Ishikawa (cell line): ENCODE measurements at regions not wholly inside any gene's neighbourhood (a gene's known extent, or its start where the extent isn't known, plus 50 kb on each side); places are given as distances from the start of the nearest gene placed in this dataset.

Source experiments
- CEBPB ChIP-seq: IDR thresholded peaks from 2 replicates; pipeline ENCODE4 v1.6.1; 2012
- CREB1 ChIP-seq: IDR thresholded peaks from 2 replicates; pipeline ENCODE4 v1.6.1; 2012; ENCODE audit warnings: low read depth
- EGR1 ChIP-seq: IDR thresholded peaks from 2 replicates; pipeline ENCODE4 v1.6.1; 2012
- EP300 ChIP-seq: IDR thresholded peaks from 2 replicates; pipeline ENCODE4 v1.6.1; 2012; ENCODE audit warnings: borderline replicate concordance
- FOXM1 ChIP-seq: IDR thresholded peaks from 2 replicates; pipeline ENCODE4 v1.6.1; 2012; ENCODE audit warnings: low read depth, borderline replicate concordance
- NFIC ChIP-seq: IDR thresholded peaks from 2 replicates; pipeline ENCODE4 v1.6.1; 2012
- RAD21 ChIP-seq: IDR thresholded peaks from 2 replicates; pipeline ENCODE4 v1.6.1; 2012; ENCODE audit warnings: low read depth
- TAF1 ChIP-seq: IDR thresholded peaks from 2 replicates; pipeline ENCODE4 v1.6.1; 2012; ENCODE audit warnings: low read depth, mild to moderate bottlenecking
- TCF12 ChIP-seq: IDR thresholded peaks from 2 replicates; pipeline ENCODE4 v1.6.1; 2012; ENCODE audit warnings: low read depth
- TEAD4 ChIP-seq: IDR thresholded peaks from 2 replicates; pipeline ENCODE4 v1.6.1; 2012
- YY1 ChIP-seq: IDR thresholded peaks from 2 replicates; pipeline ENCODE4 v1.6.1; 2012; ENCODE audit warnings: low read depth
- ZBTB7A ChIP-seq: IDR thresholded peaks from 2 replicates; pipeline ENCODE4 v1.6.1; 2012; ENCODE audit warnings: low read depth
- TF ChIP-seq, protein P1 (sequence below): IDR thresholded peaks from 2 replicates; pipeline ENCODE4 v1.6.1; 2012
- TF ChIP-seq, protein P2 (sequence below): IDR thresholded peaks from 2 replicates; pipeline ENCODE4 v1.6.1; 2012
- TF ChIP-seq, protein P3 (sequence below): IDR thresholded peaks from 2 replicates; pipeline ENCODE4 v1.6.1; 2012; ENCODE audit warnings: low read depth, mild to moderate bottlenecking

DNA sequence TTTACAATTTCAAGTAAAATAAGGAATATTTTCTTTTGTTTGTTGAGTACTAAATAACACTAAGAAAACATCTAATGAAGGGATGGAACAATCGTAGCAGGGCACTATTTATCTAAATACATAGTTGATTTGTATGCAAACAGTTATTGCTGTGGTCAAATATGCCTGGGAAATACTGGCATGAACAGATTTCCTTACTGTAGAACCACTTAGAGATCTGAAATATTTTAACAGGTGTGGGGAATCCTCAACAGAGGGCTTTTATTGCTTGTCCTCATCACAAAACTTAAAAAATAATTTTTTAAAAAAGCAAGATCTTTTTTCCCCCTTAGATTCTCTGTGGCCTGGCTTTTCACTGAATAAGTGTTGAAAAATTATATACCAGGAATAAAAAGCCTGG is 233.0 kb upstream of the FAM83B start:
- TF ChIP-seq YY1 (no peak), NFIC (no peak), EP300 (no peak), TCF12 (no peak), CEBPB (no peak), ZBTB7A (no peak)
- TF ChIP-seq, protein P1, sequence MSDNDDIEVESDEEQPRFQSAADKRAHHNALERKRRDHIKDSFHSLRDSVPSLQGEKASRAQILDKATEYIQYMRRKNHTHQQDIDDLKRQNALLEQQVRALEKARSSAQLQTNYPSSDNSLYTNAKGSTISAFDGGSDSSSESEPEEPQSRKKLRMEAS = no peak
- TF ChIP-seq, protein P2, sequence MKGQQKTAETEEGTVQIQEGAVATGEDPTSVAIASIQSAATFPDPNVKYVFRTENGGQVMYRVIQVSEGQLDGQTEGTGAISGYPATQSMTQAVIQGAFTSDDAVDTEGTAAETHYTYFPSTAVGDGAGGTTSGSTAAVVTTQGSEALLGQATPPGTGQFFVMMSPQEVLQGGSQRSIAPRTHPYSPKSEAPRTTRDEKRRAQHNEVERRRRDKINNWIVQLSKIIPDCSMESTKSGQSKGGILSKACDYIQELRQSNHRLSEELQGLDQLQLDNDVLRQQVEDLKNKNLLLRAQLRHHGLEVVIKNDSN = no peak

DNA sequence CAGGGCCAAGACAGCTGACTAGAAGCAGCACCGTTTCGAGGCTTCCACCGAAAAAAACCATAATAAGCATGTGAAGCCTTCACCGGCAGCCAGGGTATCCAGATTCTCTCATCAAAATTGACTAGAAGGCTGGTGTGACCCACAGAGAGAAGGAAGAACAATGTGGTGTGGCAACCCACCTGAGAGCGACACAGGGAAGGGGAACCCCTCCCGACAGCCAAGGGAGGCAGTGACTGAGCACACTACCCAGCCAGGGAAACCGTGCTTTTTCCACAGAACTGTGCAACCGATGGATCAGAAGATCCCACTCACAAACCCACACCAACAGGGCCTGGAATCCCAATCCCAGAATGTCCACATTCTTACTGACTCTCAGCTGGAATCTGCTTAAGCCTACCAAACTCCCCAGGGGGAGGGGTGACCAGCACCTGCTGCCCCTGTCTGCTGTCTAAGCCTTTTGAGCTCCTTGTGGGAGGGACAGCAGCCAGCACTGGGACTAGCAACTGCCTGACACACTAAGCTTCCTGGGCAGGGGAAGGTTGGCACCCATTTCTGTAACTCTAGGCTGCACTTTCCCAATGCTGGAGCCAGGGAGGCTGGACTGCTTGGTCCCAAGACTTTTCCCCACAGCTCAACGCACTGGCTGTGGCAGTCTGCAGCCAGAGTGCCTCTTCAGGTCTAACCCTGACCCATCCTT is 231.9 kb upstream of the FAM83B start:
- TF ChIP-seq EGR1 (no peak), YY1 (no peak), ZBTB7A (no peak), FOXM1 (no peak)

DNA sequence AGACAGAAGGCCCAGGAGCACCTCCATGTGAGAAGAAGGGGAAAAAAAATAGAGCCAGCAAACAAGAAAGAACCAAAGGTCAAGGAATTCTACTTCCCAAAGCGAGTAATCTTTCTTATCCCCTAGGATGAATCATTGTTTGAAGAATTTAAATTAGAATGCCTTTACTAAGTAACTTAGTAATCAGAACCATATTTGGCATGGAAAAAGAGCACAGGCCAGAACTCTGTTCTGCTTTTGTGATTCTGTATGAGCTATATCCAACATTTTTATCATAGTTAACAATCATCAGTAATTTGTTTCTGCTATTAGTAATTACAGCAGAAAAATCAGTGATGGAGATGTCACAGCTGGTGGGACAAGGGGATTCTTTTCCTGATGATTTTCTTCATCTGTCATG is 228.8 kb upstream of the FAM83B start:
- TF ChIP-seq NFIC = peak; percentile 54; the same call in 1 of the 2 replicates
- TF ChIP-seq, protein P3, sequence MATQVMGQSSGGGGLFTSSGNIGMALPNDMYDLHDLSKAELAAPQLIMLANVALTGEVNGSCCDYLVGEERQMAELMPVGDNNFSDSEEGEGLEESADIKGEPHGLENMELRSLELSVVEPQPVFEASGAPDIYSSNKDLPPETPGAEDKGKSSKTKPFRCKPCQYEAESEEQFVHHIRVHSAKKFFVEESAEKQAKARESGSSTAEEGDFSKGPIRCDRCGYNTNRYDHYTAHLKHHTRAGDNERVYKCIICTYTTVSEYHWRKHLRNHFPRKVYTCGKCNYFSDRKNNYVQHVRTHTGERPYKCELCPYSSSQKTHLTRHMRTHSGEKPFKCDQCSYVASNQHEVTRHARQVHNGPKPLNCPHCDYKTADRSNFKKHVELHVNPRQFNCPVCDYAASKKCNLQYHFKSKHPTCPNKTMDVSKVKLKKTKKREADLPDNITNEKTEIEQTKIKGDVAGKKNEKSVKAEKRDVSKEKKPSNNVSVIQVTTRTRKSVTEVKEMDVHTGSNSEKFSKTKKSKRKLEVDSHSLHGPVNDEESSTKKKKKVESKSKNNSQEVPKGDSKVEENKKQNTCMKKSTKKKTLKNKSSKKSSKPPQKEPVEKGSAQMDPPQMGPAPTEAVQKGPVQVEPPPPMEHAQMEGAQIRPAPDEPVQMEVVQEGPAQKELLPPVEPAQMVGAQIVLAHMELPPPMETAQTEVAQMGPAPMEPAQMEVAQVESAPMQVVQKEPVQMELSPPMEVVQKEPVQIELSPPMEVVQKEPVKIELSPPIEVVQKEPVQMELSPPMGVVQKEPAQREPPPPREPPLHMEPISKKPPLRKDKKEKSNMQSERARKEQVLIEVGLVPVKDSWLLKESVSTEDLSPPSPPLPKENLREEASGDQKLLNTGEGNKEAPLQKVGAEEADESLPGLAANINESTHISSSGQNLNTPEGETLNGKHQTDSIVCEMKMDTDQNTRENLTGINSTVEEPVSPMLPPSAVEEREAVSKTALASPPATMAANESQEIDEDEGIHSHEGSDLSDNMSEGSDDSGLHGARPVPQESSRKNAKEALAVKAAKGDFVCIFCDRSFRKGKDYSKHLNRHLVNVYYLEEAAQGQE = no peak
- TF ChIP-seq FOXM1 = peak; percentile 68
- TF ChIP-seq CREB1 = no peak
- peak; percentile 47; the same call in 1 of the 2 replicates for TF ChIP-seq TCF12
- peak; percentile 85 for TF ChIP-seq EP300
- no peak for TF ChIP-seq TAF1
- TF ChIP-seq RAD21 = peak; percentile 23; the same call in 1 of the 2 replicates
- no peak for TF ChIP-seq YY1

DNA sequence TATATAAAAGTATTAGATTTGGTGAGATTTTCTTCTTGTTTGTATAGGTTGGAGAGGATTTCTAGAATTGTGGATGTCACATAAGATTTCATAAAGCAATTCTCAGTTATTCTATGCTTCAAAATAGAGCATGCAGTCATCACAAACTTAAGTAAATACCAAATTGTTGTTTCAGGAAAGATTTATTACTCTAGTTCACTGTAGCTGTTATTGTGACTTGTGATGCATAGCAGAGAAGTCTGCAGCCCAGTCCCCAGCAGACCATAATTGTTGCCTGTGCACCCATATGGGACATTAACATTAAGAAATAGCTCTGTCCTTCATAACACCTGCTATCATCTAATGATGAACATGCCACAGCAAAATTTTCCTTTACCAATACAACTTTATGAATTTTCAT is 228.0 kb upstream of the FAM83B start:
- TF ChIP-seq, protein P1 = no peak
- TF ChIP-seq EGR1 (no peak), TAF1 (no peak), CREB1 (no peak), EP300 (peak; percentile 67), FOXM1 (peak; percentile 36; the same call in 1 of the 2 replicates), NFIC (0 out of 2 replicates have a peak, but pooled peaks have one; percentile 23), TEAD4 (peak; percentile 64; the same call in 1 of the 2 replicates), TCF12 (peak; percentile 60; the same call in 1 of the 2 replicates), RAD21 (no peak), ZBTB7A (no peak), CEBPB (0 out of 2 replicates have a peak, but pooled peaks have one; percentile 11), YY1 (no peak)
- TF ChIP-seq, protein P3 = no peak
- TF ChIP-seq, protein P2 = no peak

DNA sequence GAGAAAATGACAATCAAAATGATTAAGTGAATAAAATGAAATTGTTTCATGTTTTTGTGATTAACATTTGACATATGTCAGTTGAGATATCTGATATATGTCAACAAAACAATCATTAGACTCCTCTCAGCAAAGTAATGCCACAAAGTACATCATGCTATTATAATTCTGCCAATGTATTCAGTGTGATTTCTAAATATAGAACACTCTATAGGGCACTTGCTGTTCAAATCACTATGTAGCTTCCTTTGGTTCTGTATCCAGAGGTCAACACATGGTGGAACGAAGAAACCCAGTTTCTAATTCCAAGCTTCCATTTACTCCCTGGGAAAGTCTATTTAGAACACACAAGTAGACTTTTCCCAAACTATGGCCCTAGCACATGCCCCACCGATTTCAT is 227.5 kb upstream of the FAM83B start:
- TF ChIP-seq EP300 (no peak), RAD21 (no peak)

DNA sequence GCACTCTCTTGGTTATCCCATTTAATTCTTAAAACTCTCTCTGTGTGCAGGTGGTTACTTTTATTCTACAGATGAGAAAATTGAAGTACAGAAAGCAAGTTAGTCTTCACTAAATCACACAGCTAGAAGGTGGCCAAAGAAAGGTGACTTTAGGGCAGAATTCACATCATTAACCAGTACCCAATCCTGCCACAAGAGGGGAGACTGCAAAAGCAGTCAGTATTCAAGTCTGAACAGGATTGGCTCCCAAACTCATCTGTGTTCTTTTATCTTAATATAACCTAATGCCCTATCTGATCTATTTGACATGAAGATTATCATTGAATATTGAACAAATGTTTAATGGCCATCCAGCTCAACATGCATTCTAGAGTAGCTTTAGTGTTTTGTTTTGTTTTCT is 225.3 kb upstream of the FAM83B start:
- TF ChIP-seq RAD21 = peak; percentile 54
- no peak for TF ChIP-seq TEAD4
- TF ChIP-seq, protein P1 = no peak
- no peak for TF ChIP-seq CREB1
- TF ChIP-seq FOXM1 = no peak

DNA sequence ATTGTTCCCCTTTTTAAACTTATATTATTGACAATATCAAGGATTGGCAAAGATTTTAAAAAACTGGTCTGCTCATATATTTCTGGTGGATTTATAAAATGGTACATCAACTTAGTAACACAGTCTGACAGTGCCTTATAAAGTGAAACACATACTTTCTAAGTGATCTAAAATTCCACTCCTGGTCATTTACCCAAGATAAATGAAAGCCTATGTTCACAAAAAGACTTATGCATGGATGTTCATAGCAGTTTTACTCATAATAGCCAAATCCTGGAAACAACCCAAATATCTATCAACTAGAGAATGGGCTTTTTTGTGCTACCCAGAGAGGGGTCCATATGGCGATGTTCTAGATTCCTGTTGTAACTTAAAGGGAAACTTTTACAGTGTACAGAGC is 222.4 kb upstream of the FAM83B start:
- TF ChIP-seq EGR1 (no peak), NFIC (no peak), FOXM1 (no peak), YY1 (no peak), TAF1 (no peak), CREB1 (no peak), ZBTB7A (no peak), CEBPB (no peak), EP300 (no peak), TCF12 (no peak), RAD21 (no peak), TEAD4 (no peak)
- TF ChIP-seq, protein P2 = no peak
- TF ChIP-seq, protein P1 = no peak
- TF ChIP-seq, protein P3 = no peak
